Duodenal mucosa (tissue), 2 donors: ENCODE measurements at regions not wholly inside any gene's neighbourhood (a gene's known extent, or its start where the extent isn't known, plus 50 kb on each side); places are given as distances from the start of the nearest gene placed in this dataset.
"Not testable (repeated sequence)": the region's sequence is repeated elsewhere in the genome, so short reads cannot be mapped to it uniquely, and the experiment has no call there.

Experiments used
- H3K27ac ChIP-seq: one replicate; pipeline ENCODE4 v1.7.0; 2013; ENCODE audit warnings: low read depth, low read length
- H3K27me3 ChIP-seq, 2 donors: one replicate each; pipeline ENCODE4 v1.7.0; 2013; ENCODE audit warnings: low read length in 2 of 2, control low read depth in 1 of 2; ENCODE audit not compliant: insufficient read depth in 2 of 2, control insufficient read depth in 1 of 2
- H3K36me3 ChIP-seq, 2 donors: one replicate each; pipeline ENCODE4 v1.7.0; 2013; ENCODE audit warnings: low read length in 2 of 2, control low read depth in 1 of 2; ENCODE audit not compliant: insufficient read depth in 2 of 2, control insufficient read depth in 1 of 2
- H3K4me1 ChIP-seq, 2 donors: one replicate each; pipeline ENCODE4 v1.7.0; 2013; ENCODE audit warnings: low read length in 2 of 2, control low read depth in 1 of 2; ENCODE audit not compliant: insufficient read depth in 2 of 2, control insufficient read depth in 1 of 2
- H3K4me3 ChIP-seq, 2 donors: one replicate each; pipeline ENCODE4 v1.7.0; 2013; ENCODE audit warnings: low read length in 2 of 2, low read depth in 1 of 2
- H3K9ac ChIP-seq, 2 donors: one replicate each; pipeline ENCODE4 v1.7.0; 2013; ENCODE audit warnings: low read length in 2 of 2, low read depth in 1 of 2
- H3K9me3 ChIP-seq, 2 donors: one replicate each; pipeline ENCODE4 v1.7.0; 2013; ENCODE audit warnings: low read length in 2 of 2, control low read depth in 1 of 2; ENCODE audit not compliant: control insufficient read depth in 1 of 2

GRCh38 chr1:90296327-90296726 is 301.4 kb downstream of the ZNF326 start:
- Histone ChIP-seq H3K9me3 (no peaks in the 10 kb centered on the region), H3K27ac (no peak overlapping the region), H3K4me3 (no peak overlapping the region), H3K4me1 (no peaks in the 10 kb centered on the region), H3K36me3 (no peaks in the 10 kb centered on the region), H3K27me3 (no peaks in the 10 kb centered on the region), H3K9ac (no peak overlapping the region)

DNA sequence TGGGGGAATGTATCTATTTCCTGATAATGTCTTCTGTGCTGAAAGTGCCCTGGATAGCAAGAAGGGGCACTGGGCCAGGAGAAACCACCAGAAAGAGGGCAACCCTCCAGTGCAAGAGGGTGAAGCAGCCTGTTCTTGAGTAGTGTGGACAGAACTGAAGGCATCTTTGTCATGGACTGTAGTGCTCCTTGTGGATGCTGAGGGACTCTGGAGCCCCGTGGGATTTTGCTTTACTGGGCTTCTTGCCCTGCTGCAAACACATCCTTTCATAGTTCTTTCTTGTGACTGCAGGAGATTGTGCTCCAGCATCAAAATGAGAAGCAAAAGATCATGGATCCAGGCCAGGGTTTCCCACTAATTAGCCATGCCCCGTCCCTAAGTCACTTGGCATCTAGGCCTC is 300.6 kb downstream of the ZNF326 start:
- Histone ChIP-seq H3K4me3 (no peak overlapping the region), H3K9ac (no peak overlapping the region), H3K27me3 (no peaks in the 10 kb centered on the region), H3K27ac (no peak overlapping the region), H3K9me3 (no peaks in the 10 kb centered on the region), H3K36me3 (no peaks in the 10 kb centered on the region), H3K4me1 (no peaks in the 10 kb centered on the region)

GRCh38 chr1:90291431-90292216 is 296.7 kb downstream of the ZNF326 start:
- no peak overlapping the region for H3K9ac ChIP-seq
- no peaks in the 10 kb centered on the region for H3K36me3 ChIP-seq
- no peaks in the 10 kb centered on the region for H3K27me3 ChIP-seq
- H3K4me1 ChIP-seq, result no peaks in the 10 kb centered on the region
- no peak overlapping the region for H3K27ac ChIP-seq
- no peaks in the 10 kb centered on the region for H3K9me3 ChIP-seq
- H3K4me3 ChIP-seq, result no peak overlapping the region

GRCh38 chr1:90282811-90283210 is 287.9 kb downstream of the ZNF326 start:
- no peak overlapping the region for H3K4me3 ChIP-seq
- no peaks in the 10 kb centered on the region for H3K36me3 ChIP-seq
- no peaks in the 10 kb centered on the region for H3K27me3 ChIP-seq

DNA sequence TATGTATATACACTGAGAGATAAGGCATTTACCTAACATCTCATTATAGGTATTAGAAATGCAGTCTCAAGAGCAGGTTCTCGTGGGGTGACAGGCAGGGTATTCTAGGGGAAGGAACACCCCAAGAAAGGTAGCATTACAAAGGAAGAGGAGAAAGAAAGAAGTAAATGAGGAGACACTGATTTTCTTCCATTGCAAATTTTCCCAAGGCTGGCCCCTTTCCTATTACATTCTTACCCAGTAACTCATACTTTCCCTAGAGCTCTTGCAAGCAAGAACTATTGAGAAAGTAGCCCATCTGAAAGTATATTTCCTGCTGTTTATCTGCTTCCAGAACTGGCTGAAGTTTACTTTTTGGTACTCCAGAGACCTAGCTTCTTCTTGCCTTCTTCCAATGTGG is 287.0 kb downstream of the ZNF326 start:
- H3K27ac ChIP-seq, H3K4me1 ChIP-seq, H3K27me3 ChIP-seq, H3K9me3 ChIP-seq, H3K4me3 ChIP-seq, H3K9ac ChIP-seq, H3K36me3 ChIP-seq: not testable (repeated sequence)

More at GRCh38 chr1:90282811-90283210, 287.9 kb downstream of the ZNF326 start:
- no peaks in the 10 kb centered on the region for H3K9me3 ChIP-seq
- H3K27ac ChIP-seq, result no peak overlapping the region
- H3K9ac ChIP-seq, result no peak overlapping the region
- H3K4me1 ChIP-seq, result no peaks in the 10 kb centered on the region

- Histone ChIP-seq H3K9ac (no peak overlapping the region), H3K4me1 (no peaks in the 10 kb centered on the region), H3K27ac (no peak overlapping the region), H3K4me3 (no peak overlapping the region), H3K36me3 (no peaks in the 10 kb centered on the region), H3K9me3 (no peaks in the 10 kb centered on the region), H3K27me3 (no peaks in the 10 kb centered on the region)
Measured at GRCh38 chr1:90277270-90277669, 282.4 kb downstream of the ZNF326 start.

DNA sequence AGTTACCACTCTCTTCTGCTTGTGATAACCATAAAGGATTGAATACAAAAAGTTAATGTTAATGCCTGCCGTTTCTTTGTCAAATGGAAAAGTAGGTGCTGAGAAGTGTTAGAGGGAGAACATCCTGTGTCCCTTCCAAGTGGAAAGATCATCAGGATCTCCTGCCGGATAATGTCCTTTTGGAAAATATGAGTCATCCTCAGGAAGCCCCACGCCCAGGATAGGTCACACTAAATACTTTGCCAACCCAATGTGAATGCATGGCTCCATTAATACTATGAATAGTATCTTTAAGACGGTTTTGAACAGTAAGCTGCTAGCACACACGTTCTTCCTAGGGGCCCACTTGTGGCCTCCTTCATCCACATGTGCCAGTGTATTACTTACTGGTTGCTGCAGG is 279.5 kb downstream of the ZNF326 start:
- Histone ChIP-seq H3K9me3 (no peaks in the 10 kb centered on the region), H3K9ac (no peak overlapping the region), H3K27ac (no peak overlapping the region)

GRCh38 chr1:90273241-90273774 is 278.4 kb downstream of the ZNF326 start:
- no peaks in the 10 kb centered on the region for H3K4me1 ChIP-seq
- no peak overlapping the region for H3K4me3 ChIP-seq
- no peaks in the 10 kb centered on the region for H3K27me3 ChIP-seq
- H3K36me3 ChIP-seq, result no peaks in the 10 kb centered on the region
- H3K9me3 ChIP-seq, result no peaks in the 10 kb centered on the region
- H3K27ac ChIP-seq, result no peak overlapping the region
- no peak overlapping the region for H3K9ac ChIP-seq

More for the DNA sequence above, 279.5 kb downstream of the ZNF326 start:
- Histone ChIP-seq H3K4me1 (no peaks in the 10 kb centered on the region), H3K36me3 (no peaks in the 10 kb centered on the region), H3K4me3 (no peak overlapping the region), H3K27me3 (no peaks in the 10 kb centered on the region)

- H3K36me3 ChIP-seq, result no peaks in the 10 kb centered on the region
- no peaks in the 10 kb centered on the region for H3K27me3 ChIP-seq
- H3K9me3 ChIP-seq, result no peaks in the 10 kb centered on the region
- no peaks in the 10 kb centered on the region for H3K4me1 ChIP-seq
- H3K4me3 ChIP-seq, result no peak overlapping the region
- no peak overlapping the region for H3K27ac ChIP-seq
- H3K9ac ChIP-seq, result no peak overlapping the region
Measured at GRCh38 chr1:90262791-90263190, 267.9 kb downstream of the ZNF326 start.

DNA sequence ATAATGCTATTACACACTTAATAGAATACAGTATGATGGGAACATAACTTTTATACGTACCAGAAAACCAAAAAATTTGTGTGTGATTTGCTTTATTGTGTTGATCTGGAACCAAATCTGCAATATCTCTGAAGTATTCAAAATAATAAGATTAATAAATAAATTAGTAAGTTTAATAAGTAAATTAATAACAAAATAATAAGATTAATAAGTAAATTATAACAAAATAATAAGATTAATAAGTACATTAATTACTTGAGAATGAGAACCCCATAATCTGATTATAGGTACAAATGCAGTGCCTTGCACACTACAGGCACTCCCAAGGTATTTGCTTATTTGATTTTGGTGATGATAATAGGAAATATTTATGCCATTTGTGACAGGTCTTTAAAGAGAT is 267.4 kb downstream of the ZNF326 start:
- no peak overlapping the region for H3K4me3 ChIP-seq
- no peaks in the 10 kb centered on the region for H3K27me3 ChIP-seq
- no peaks in the 10 kb centered on the region for H3K9me3 ChIP-seq
- H3K9ac ChIP-seq, result no peak overlapping the region
- no peak overlapping the region for H3K27ac ChIP-seq
- no peaks in the 10 kb centered on the region for H3K36me3 ChIP-seq
- no peaks in the 10 kb centered on the region for H3K4me1 ChIP-seq
